ENCODE measurements at regions not wholly inside any gene's neighbourhood (a gene's known extent, or its start where the extent isn't known, plus 50 kb on each side); places are given as distances from the start of the nearest gene placed in this dataset.

GRCh38 chr7:106779877-106780276 lies 85.2 kb upstream of the PIK3CG start:
- TF ChIP-seq POLR2A (IDR thresholded peaks at IDR 0.05; ENCODE audit: low read depth, low read length) (no peak), TAF1 (IDR thresholded peaks at IDR 0.05; ENCODE audit: borderline replicate concordance, low read depth, low read length) (no peak)
